ENCODE measurements at regions not wholly inside any gene's neighbourhood (a gene's known extent, or its start where the extent isn't known, plus 50 kb on each side); places are given as distances from the start of the nearest gene placed in this dataset.
A peak's percentile ranks its signal among the peaks of the same experiment; 100 is the strongest.

DNA sequence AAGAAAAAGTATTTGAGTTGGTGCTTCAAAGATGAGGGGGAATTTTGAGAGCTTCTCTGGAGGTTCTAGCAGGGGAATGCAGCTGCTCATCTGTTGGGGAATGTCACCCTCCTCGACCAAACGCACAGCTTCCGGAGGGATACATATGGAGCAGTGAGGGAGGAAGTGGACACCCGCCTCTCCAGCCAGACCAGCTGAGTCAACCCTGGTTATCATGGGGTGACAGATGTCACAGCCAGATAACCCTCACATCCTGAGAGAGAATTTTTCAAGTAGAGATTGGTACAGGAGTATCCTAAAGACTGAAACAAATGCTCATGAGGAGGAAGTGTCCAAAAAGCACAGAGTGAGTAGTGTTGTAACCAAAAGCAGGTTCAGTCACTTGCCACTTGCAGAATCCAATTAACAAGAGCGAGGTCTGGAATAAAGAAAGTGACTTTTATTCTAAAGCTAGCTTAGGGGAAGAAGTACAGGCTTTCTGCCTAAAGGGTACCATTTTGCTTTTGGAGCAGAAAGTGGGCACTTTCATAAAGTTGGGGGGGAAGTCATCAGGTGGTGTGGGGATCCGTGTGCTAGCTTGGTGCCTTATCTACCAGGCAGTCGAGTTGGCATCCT is 395.2 kb downstream of the RAD51AP2 start:
- no peak for DNase-seq

DNA sequence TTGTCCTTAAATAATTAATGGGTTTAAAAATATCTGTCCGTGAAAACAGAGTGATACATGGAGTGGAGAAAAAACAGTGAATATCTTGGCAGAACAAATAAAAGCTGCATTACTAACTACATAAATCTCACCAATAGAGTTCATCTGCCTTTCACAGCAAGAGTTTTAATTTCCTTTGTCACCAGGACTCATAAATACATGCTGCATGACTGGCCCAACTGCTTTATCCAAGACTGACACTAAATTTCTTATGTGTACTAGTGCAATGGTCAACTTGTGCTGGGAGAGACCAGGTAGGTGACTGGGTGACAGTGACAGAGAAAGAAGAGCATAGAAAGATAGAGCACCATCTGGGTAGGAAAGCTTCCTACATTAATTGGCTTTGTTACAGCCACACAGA is 402.8 kb downstream of the RAD51AP2 start:
- no peak for DNase-seq

DNA sequence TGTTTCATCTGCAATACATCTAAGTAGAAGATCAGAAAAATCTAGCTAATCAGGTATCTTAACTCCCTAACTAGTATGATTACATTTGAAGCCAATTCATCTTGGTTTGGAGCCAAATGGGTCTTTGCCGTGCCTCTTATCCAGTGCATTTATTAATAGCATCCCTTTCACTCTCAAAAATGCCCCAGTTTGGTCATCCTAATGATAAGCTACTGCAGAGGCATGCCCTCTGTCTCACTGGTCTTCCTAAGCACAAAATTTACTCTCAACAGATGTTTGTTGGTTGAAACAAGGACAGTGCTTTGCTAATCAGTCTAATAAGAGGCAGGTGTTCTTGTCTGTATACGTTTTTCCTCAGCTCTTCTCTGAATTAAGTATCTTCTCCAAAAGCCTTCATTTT is 403.2 kb downstream of the RAD51AP2 start:
- no peak for DNase-seq

DNA sequence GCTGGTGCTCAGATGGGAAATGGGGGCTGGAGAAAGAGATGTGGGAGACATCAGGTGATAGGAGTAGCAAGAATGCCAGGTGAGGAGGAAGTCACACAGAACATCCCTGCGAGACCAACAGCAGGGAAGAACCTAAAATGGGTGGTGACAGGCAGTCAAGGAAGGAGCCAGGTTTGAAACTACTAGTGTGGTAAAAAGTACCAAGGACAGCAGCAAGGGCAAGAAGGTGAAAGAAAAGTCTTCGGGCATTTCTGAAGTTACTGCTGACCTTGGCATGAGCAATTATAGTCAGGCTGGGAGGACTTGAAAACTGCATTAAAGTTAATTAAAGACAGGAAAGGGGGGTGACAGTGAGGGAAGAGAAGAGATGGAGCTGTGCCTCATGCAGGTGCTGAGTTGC is 410.4 kb downstream of the RAD51AP2 start:
- no peak for DNase-seq

DNA sequence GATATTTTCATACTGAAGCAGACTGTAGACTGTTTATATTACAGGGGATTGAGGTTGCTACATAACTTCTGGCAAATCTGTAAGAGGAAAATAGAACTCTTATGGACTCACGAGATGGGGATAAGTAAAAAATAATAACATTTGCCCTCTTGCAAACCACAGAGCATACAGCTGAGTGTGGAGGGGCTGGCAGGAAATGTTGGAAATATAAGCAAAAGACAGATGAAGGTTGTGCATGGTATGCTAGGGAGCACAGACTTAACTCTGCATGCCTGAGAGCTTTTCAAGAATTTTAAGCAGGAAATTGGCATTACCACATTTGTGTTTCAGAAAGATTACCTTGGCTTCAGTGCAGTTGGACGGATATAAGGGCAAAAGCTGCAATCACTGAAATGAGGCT is 411.1 kb downstream of the RAD51AP2 start:
- DNase-seq: no peak

DNA sequence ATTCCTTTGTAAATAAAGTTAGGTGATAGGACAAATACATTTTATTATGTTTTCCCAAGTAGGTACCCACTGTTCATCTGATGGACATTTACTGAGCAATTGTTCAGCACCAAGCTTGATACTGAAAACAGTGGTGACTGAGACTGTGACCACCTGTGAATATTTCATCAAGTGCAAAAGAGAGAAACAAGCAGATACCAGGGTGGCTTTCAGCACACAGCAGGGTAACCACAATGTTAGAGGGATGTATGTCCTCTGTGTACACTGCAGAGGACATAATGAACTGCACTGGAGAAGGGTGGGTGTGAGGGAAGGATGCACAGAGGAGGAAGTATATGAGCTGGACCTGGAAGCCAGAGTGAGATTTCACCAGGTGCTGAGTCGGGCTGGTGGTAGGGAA is 411.8 kb downstream of the RAD51AP2 start:
- no peak for DNase-seq

DNA sequence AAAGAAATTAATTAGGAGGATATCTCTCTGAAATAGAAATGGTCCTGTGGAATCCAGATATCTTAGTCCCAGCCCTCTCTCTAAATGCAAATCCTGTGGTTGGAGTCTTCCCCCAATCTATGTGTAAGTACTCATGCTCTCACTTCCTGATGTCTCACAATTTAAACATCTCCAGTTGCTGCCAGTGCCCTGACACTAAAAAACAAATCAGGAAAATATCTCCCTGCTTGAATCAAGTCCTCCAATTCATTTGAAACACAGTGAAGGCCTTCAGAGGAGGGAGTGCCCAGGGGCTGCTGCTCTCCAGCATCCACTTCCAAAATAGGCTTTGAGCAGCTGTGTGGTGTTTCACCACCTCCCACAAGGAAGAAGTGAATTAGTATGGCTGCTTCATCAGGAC is 413.8 kb downstream of the RAD51AP2 start:
- no peak for DNase-seq

DNA sequence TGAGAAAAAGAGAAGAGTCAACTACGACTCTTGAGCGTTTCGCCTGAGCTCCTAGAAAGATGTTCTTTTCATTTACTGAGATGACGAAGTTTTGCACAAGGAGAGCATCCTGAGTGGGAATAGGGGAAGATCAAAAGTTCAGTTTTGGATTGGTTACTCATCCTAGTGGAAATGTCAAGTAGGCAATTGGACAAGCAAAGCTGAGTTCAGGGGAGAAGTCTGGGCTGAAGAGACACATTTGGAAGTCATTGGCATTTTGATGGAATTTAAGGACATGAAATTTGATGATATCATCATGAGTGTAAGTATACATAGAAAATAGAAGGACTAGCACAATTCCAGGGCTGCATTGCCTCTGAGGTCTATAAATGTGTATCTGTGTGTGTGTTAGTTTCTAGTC is 416.6 kb downstream of the RAD51AP2 start:
- no peak for DNase-seq

GRCh38 chr2:17101091-17101490 is 417.1 kb downstream of the RAD51AP2 start:
- no peak for DNase-seq

DNA sequence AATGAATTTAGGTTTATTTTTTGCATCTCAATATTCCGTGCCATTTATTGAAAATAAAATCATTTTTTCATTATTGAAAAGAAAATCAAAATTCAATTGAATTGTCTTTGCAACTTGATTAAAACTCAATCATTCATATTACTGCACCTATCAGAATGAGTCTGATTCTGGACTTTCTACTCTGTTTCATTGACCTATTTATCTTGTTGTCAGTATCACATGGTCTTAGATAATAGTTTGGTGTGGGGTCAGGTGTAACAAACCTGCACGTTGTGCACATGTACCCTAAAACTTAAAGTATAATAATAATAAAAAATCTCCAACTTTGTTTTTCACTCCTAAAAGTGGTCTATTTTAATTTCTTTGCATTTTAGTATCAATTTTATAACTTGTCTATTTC is 422.9 kb downstream of the RAD51AP2 start:
- DNase-seq: no peak

- DNase-seq: no peak
These were observed 424.5 kb downstream of the RAD51AP2 start for GRCh38 chr2:17093712-17094111.

GRCh38 chr2:17086990-17087389 is 421.4 kb upstream of the CYRIA start:
- no peak for DNase-seq

DNA sequence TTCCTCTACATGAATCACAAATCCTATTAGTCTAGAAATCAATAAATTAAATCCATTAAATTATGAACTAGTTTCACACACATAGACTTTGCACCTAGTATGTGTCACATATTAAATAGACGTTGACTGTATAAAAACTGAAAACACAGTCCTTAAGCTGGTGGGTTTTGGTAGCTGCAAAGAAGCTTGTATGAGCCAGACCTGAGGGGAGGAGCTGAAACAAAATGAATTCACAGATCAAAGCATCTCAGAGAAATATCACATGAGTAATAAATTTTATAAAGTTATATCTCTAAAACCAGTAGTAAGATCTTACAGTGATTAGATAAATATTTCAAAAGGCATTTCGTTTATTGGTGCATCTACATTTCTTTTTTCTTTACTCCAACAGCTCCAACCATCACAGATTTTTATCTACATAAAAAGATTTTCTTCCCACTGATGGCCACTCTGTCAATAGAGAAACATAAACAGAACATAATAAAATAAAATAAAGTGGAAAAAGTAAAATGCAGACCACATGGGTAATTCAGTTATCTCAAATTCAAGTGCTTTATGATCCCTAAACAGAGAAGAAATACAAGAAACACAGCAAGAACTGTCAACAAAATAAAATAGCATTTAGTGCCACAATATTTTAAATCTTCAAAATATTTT is 420.0 kb upstream of the CYRIA start:
- no peak for DNase-seq

DNA sequence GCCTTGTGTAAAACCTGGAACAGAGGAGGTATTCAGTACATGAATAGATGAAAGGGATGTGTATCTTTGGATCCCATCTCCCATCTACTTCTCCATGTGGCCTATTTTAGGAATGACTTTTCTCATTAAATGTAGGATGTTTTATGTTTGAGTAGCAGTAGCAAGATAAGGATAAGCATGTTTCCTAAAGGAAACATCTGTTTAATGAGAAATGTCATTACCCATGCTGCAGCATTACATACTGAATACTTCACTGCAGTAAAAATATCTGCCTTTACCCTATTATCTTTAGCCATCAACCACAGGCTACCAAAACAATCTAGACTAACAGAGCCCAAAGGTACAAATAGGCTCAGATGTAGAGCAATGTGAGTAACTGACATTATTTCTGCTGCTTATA is 419.2 kb upstream of the CYRIA start:
- no peak for DNase-seq

DNA sequence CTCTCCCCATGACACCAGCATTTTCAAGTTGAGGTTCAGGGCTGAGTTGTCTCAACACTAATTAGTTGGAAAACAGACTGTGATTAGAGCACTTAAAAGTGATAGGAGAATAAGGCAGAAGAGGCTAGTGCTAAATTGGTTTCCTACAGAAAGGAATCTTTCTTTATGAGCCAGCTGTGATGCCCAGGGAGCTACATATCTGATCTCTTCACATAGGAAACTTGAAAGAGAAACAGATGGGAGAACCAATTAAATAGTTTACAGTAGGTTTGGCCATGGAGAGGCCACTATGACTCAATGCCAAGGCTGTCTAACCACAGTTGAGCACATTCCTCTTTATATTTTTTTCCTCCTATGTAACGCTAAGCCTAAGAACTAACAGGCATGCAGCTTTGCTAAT is 418.3 kb upstream of the CYRIA start:
- peak; percentile 39 for DNase-seq

GRCh38 chr2:17079262-17079661 is 413.6 kb upstream of the CYRIA start:
- no peak for DNase-seq

- no peak for DNase-seq
These were observed 410.9 kb upstream of the CYRIA start for GRCh38 chr2:17076533-17076932.

- DNase-seq: no peak
These were observed 405.1 kb upstream of the CYRIA start for GRCh38 chr2:17070711-17071110.

- DNase-seq: no peak
These were observed 403.9 kb upstream of the CYRIA start for GRCh38 chr2:17069564-17069963.

DNA sequence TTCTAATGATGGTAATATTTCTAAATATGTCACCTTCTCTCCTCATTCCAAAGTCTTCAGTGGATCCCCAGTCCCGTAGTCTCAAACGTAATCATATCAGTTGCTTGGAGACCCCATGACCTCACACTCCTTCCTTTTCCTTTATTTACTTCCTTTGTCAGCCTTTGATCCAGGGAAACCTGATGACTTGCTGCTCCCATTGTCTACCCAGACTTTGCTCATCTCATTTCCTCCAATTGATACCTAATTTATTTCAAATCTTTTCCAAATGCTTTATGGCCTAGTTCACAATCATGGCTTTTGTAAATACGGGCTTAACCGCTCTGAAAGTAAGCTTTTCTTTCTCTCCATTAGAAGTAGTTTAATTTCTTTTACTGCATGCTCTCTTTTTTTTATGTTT is 402.4 kb upstream of the CYRIA start:
- DNase-seq: no peak

DNA sequence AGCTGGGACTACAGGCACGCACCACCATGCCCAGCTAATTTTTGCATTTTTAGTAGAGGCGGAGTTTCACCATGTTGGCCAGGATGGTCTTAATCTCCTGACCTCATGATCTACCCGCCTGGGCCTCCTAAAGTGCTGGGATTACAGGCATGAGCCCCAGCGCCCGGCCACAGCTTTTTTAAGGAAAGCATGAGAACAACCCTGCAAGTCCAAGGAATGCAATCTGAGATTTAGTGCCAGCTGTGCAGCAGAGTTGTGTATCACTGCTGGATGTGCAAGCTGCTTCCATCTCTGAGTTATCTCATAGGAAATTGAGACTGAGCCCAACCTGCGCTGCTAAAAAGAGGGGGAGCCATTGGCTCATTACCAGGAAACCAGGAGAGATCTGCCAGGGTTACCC is 399.9 kb upstream of the CYRIA start:
- DNase-seq: no peak

GRCh38 chr2:17061028-17061427 is 395.4 kb upstream of the CYRIA start:
- DNase-seq: no peak

DNA sequence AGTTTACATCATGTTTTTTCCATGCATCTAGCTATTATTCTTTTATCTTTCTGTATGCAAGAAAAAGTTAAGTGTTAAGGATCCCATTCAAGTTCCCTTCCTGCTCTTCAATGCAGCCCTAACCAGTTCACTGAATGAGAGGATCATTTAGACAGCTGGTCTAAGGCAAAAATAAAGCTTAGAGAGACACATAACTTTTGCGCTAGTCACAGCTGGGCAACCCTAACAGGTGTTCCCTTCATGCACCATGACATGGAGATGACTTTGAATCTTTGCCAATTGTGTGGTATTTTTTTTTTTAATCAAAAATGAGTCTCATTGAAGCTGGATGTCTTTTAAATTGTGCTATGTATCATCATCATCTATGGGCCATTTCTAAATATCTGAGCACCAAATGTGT is 393.8 kb upstream of the CYRIA start:
- no peak for DNase-seq

- no peak for DNase-seq
These were observed 393.3 kb upstream of the CYRIA start for GRCh38 chr2:17058772-17059402.
